ENCODE measurements at regions not wholly inside any gene's neighbourhood (a gene's known extent, or its start where the extent isn't known, plus 50 kb on each side); places are given as distances from the start of the nearest gene placed in this dataset.

DNA sequence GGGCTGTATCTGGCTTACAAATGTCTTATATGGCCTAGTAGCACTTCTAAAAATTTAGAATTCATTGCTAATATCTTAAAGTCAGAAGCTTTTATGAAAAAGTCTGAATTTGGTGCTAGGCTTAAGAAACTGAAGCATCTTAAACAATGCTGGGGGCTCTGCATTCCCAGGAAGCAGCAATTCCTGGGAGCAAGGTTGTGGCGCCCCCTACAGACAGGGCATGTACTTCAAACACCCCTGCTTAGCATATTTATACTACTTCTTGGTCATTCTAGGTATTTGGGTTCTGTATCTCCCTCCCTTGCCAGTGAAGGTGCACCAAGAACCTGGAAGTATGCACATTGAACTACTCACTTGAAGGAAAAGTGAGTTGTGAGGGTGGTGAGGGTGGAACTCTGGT, 64.6 kb upstream of the GRIA1 start:
- WGBS, result 33% methylated on average over 1 of the region's 1 CpG
- Histone ChIP-seq H3K27me3 (no peaks in the 10 kb centered on the region), H3K4me3 (no peak overlapping the region), H3K36me3 (no peaks in the 10 kb centered on the region), H3K27ac (replicated peaks in 1 of 4) (no peak overlapping the region), H3K4me1 (no peaks in the 10 kb centered on the region), H3K9me3 (no peaks in the 10 kb centered on the region)
- TF ChIP-seq, protein P1, sequence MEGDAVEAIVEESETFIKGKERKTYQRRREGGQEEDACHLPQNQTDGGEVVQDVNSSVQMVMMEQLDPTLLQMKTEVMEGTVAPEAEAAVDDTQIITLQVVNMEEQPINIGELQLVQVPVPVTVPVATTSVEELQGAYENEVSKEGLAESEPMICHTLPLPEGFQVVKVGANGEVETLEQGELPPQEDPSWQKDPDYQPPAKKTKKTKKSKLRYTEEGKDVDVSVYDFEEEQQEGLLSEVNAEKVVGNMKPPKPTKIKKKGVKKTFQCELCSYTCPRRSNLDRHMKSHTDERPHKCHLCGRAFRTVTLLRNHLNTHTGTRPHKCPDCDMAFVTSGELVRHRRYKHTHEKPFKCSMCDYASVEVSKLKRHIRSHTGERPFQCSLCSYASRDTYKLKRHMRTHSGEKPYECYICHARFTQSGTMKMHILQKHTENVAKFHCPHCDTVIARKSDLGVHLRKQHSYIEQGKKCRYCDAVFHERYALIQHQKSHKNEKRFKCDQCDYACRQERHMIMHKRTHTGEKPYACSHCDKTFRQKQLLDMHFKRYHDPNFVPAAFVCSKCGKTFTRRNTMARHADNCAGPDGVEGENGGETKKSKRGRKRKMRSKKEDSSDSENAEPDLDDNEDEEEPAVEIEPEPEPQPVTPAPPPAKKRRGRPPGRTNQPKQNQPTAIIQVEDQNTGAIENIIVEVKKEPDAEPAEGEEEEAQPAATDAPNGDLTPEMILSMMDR (IDR thresholded peaks at IDR 0.05), result no peak
- TF ChIP-seq POLR2AphosphoS5 (IDR thresholded peaks at IDR 0.05) (no peak), EP300 (IDR thresholded peaks at IDR 0.05) (no peak), POLR2A (IDR thresholded peaks at IDR 0.05; ENCODE audit: low read depth) (no peak)
- DNase-seq (ENCODE audit: extremely low spot score), result no peak
- intact Hi-C loops (cut with DNase I), result no loop called here

DNA sequence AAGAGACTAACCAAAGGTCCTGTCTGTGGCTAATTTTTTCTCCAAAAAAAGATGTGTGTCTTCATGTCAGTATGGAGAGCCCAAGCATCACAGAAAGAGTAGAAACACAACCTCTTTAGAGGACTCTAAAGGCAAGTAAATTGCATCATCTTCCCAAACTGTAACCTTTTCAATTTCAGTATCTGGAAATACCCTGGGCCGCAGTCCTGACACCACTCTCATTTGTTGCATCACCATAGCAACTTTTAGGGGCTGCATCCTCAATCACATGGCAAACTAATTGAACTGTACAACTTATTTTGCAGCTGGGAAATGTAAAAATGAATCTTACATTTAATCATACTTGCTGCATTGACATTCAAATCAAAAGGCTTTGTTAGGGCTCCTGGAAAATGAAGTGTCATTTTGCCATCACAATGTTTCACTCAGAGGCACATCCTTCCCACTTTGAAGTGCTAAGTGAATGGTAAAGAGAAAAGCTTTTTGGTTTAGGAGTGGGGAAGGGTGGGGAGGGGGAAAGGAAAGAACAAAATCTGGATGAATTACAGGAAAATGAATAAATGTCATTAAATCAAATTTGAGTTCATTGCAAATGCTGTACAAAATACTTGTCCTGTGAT, 60.6 kb upstream of the GRIA1 start:
- H3K4me3 ChIP-seq, result no peak overlapping the region
- no peak overlapping the region for H3K27ac ChIP-seq (replicated peaks in 1 of 4)
- H3K27me3 ChIP-seq, result no peaks in the 10 kb centered on the region
- no peak for DNase-seq (ENCODE audit: extremely low spot score)
- H3K36me3 ChIP-seq, result no peaks in the 10 kb centered on the region
- intact Hi-C loops (cut with DNase I), result no loop called here
- TF ChIP-seq EP300 (IDR thresholded peaks at IDR 0.05) (no peak), POLR2AphosphoS5 (IDR thresholded peaks at IDR 0.05) (no peak), POLR2A (IDR thresholded peaks at IDR 0.05; ENCODE audit: low read depth) (no peak)
- TF ChIP-seq, protein P1 (IDR thresholded peaks at IDR 0.05), result no peak
- H3K9me3 ChIP-seq, result no peaks in the 10 kb centered on the region
- no peaks in the 10 kb centered on the region for H3K4me1 ChIP-seq
- 76% methylated on average over 1 of the region's 1 CpG for WGBS

DNA sequence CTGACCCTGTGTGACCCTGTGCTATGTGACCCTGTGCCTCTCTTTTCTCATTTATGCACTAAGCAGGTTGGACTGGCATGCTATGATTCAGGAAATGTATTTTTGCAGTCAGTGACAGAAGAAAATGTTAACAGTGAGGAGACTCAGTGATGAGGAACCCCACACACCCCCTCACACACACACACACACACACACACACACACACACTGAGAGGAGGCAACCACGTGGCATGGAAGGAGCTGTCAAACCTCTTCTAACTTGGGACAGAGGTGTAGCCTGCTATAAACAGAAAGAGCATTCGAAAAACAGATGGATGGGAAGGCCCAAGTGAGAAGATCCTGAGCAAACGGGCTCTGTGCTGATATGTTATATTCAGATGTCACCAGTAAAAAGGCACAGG, 57.9 kb upstream of the GRIA1 start:
- Histone ChIP-seq H3K27ac (replicated peaks in 1 of 4) (no peak overlapping the region), H3K36me3 (no peaks in the 10 kb centered on the region), H3K9me3 (no peaks in the 10 kb centered on the region), H3K4me3 (no peak overlapping the region), H3K27me3 (no peaks in the 10 kb centered on the region), H3K4me1 (no peaks in the 10 kb centered on the region)
- 63% methylated on average over 3 of the region's 3 CpGs for WGBS
- DNase-seq (ENCODE audit: extremely low spot score), result no peak
- intact Hi-C loops (cut with DNase I), result no loop called here
- TF ChIP-seq EP300 (IDR thresholded peaks at IDR 0.05) (no peak), POLR2A (IDR thresholded peaks at IDR 0.05; ENCODE audit: low read depth) (no peak), POLR2AphosphoS5 (IDR thresholded peaks at IDR 0.05) (no peak)
- TF ChIP-seq, protein P1 (IDR thresholded peaks at IDR 0.05), result no peak

- Histone ChIP-seq H3K27ac (replicated peaks in 1 of 4) (no peak overlapping the region), H3K9me3 (no peaks in the 10 kb centered on the region), H3K36me3 (no peaks in the 10 kb centered on the region), H3K27me3 (no peaks in the 10 kb centered on the region), H3K4me3 (no peak overlapping the region), H3K4me1 (no peaks in the 10 kb centered on the region)
- TF ChIP-seq, protein P1 (IDR thresholded peaks at IDR 0.05), result no peak
- TF ChIP-seq POLR2A (IDR thresholded peaks at IDR 0.05; ENCODE audit: low read depth), result no peak
- no peak for TF ChIP-seq POLR2AphosphoS5 (IDR thresholded peaks at IDR 0.05)
- TF ChIP-seq EP300 (IDR thresholded peaks at IDR 0.05), result no peak
- DNase-seq (ENCODE audit: extremely low spot score), result no peak
- intact Hi-C loops (cut with DNase I), result no loop called here
Measured at GRCh38 chr5:153437251-153437650, 53.2 kb upstream of the GRIA1 start.

DNA sequence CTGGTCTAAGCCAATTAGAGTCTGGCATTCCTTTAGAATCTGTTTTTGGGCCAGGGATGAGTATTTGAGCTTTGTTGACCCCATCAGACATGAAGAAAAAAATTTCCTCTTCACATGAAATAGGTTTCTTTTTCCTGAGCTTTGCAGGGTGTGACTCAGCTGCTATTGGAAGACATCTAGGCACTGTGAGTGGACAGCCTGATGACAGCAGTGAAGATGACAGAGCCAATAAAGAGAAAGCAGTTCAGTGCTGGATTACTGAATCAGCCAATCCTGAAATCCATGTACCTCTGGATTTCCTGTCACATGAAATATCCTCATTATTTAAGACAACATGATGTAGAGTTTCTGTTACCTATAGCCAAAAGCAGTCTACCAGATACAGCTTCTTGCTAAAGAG, 51.3 kb upstream of the GRIA1 start:
- intact Hi-C loops (cut with DNase I), result no loop called here
- no peaks in the 10 kb centered on the region for H3K36me3 ChIP-seq
- H3K27ac ChIP-seq (replicated peaks in 1 of 4), result no peak overlapping the region
- no peak overlapping the region for H3K4me3 ChIP-seq
- no peaks in the 10 kb centered on the region for H3K27me3 ChIP-seq
- H3K4me1 ChIP-seq, result no peaks in the 10 kb centered on the region
- no peaks in the 10 kb centered on the region for H3K9me3 ChIP-seq
- TF ChIP-seq POLR2AphosphoS5 (IDR thresholded peaks at IDR 0.05) (no peak), POLR2A (IDR thresholded peaks at IDR 0.05; ENCODE audit: low read depth) (no peak), EP300 (IDR thresholded peaks at IDR 0.05) (no peak)
- TF ChIP-seq, protein P1 (IDR thresholded peaks at IDR 0.05), result no peak
- DNase-seq (ENCODE audit: extremely low spot score), result no peak
